NCI-H1436 treated with DMSO at 0.1 percent for 48 hours (cell line): ENCODE measurements at regions not wholly inside any gene's neighbourhood (a gene's known extent, or its start where the extent isn't known, plus 50 kb on each side); places are given as distances from the start of the nearest gene placed in this dataset.

Experiments used
- DNase-seq: peaks from one replicate; lab custom pipeline; 2025; lab: John Stamatoyannopoulos, UW

DNA sequence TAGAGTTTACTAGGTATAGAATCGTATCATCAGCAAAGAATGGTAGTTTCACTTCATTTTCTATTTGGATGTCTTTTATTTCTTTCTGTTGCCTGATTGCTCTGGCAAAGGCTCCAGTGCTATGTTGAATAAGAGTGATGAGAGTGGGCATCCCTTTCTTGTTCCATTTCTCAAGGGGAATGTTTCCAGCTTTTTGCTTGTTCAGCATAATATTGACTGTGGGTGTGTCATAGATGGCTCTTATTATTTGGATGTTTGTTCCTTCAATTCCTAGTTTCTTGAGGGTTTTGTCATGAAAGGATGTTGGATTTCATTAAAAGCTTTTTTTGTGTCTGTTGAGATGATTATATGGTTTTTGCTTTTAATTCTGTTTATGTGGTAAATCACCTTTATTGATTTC lies 1114.5 kb downstream of the RAPGEF2 start:
- no peak for DNase-seq

DNA sequence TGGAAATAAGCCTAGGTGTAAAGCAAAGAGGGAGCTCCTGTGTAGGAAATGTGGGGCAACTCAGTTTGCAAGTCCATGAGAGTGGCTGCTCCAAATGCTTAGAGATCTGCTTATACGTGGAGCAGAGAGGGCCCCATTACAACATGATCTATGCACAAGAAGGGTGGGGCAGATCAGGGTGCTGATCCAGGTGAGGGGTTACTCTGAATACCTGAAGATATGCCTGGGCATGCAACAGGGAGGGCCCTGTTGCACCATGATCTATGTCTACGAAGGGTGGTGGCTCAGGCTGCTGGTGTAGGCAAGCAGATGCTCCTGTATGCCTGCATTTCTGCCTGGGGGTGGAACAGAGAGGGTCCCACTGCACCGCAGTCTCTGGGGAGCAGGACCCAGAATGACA lies 1121.2 kb downstream of the RAPGEF2 start:
- no peak for DNase-seq

DNA sequence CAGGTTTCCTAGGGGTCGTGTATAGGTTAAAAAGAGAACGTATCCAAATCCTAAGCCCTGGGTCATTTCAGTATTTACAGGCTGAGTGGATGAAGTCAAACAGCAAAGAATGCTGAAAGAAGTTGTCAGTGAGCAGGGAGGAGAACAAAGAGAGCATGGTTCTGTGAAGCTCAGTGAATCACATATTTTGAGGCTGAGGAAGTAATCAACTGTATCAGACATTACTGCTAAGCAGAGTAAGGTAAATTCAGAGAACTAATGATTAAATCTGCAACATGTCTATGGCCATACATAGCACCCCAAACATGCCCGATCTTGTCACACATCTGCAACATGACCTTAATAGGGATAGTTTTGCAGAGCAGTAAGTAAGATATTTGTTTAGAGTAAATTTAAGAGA lies 1130.3 kb downstream of the RAPGEF2 start:
- DNase-seq = no peak

DNA sequence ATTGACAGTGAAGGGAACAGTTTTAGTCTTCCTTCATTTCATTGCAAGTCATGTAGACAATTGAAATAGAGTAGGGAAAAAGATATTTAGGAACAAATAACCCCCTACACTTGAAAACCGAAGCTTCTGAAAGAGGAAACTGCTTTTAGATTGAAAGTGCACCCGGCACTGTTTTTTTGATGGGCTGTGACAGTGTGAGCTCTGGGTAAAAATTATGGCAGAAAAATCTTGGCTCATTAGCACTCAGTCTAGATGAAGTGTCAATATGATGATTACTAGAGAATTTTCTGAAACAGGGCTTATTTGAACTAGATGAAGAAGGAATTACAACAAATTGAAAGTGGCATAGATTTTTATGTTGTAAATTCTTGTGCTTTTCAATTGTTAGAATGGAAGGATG lies 1132.4 kb downstream of the RAPGEF2 start:
- no peak for DNase-seq

DNA sequence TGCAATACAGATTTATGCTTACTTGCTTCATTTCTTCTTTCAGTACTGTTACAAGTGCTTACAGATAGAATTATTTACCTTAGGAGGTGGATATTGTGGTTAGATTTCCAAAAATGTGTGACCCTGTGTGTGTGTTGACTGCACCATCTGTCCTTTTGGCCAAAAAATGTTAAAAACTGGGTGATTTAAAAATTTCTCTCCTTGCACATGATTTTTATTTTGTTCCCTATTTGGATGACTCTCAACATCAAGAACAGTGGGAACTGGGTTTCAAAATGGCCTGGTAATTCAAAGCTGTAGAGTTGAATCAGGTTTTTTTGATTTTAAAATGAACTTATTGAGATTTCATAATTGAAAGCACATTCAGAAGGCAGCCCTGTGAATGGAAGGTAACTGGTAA lies 1132.9 kb downstream of the RAPGEF2 start:
- no peak for DNase-seq

DNA sequence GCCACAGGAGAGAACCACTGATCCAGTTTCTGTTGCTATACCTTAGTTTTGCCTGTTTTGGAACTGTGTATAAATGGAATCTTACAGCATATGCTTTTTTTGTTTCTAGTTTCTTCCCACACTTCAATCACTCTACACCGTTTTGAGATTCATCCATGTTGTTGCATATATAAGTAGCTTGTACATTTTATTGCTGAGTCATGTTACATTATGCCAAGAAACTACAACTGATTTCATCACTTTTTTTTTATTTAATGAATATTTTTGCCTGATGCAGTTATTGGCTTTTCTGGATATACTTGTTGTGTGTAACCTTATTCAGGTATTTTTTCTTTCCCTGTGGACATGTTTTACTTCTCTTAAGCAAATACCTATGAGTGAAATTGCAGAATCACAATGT lies 1135.9 kb downstream of the RAPGEF2 start:
- no peak for DNase-seq

DNA sequence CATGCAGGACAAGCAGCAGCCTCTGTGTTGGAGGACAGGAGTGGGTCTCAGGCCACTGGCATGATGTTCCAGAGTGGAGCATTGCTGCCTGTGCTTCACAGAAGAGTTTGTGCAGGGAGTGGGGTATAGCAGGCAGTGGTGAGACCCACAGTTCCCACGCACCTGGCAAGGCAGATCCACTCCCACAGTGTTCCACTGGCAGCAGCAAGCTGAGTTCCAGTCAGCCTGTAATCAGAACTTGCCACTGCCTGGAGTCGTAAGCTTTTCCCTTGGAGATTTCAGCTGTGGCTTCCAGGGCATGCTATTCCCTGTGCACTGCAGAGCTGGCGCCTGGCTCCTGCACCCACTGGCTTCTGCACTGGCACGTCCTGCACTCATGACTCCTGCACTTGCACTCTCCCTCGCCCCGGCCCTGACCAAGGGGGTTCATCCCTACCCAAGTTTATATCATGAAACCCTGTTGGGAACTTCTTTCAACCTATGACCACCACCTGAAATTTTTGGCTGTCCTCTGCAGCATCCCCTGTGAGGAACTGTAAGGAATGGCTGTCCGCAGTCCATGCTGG lies 1144.3 kb downstream of the RAPGEF2 start:
- DNase-seq = no peak

DNA sequence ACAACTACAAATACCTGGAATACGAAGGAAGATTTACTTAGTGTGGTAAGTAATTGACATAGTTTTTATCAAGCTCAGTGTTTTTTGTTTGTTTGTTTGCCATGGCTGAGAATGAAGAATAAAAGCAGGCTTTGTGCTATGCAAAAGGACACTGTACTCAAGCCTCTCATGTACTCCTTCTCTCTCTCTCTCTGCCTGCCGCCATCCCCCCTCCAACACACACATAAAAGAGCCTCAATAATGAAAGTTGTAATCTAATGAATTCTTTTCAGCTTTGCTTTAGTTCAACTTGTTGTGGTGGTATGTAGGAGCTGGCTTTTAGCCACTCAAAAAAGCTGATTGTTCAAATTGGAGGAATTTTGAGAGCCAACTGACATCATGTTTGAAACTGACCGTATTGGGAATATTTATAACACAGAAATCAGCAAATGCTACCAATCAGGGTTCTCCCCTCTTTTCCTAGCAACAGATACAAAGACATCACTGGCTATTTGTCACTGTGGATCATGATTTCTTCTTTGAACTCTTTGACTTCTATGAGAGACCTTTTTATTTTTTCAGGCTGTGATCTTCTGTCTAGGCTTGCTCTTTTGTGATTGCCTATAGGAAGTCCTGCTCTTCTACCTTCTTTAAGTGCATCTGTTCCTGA lies 1148.8 kb downstream of the RAPGEF2 start:
- no peak for DNase-seq

DNA sequence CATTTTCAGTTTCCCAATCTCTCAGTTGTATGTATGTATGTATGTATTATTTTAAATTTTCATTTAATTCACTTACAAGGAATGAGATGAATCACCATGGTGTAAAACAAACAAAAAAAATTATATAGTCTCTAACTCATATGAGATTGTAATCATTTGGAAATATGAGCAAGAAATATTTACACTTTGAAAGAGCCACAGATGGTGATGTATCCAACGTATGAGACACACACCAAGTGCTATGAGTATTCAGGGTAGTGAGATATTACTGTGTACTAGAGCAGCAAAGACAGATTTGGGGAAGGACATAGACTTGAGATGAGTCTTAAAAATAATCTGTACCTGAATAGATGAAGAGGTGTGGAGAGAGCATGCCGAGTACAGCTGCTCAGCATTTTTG lies 1154.4 kb downstream of the RAPGEF2 start:
- DNase-seq = no peak

DNA sequence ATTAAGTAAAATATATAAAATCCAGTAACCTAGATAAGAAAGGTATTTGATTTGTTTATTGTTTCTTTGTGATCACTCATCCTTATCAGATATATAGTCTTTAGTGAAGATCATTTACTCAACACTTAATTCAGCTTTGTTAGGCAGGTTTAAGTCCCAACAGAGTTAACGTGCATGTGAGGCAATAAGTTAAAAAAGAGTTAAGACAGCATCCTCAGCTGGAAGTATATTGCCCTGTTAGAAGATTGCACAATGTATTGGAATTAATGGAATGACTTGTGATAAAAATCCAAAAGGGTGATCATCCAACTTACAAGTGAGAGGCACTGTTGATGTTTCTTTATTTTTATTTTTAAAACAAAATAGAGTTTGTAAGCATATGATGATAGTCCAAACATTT lies 1162.1 kb downstream of the RAPGEF2 start:
- no peak for DNase-seq

DNA sequence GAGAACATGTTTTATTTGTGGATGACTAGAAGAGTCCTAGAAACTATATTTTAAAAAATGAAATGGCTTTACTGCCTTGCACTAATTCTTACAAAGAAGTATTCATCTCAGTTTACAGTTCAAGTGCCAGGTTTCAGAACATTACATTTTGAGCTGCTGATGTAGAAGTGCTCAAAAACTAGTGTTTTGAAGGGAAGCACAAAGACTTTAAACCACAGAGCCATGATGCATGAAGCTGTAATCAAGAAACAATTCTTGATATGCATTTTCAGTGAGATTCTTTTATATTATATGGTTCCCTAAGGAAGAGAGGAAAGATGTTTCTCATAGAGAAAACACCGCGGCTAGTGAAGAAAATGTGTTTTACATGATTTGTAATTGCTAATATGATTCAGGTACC lies 1163.0 kb downstream of the RAPGEF2 start:
- DNase-seq = no peak

DNA sequence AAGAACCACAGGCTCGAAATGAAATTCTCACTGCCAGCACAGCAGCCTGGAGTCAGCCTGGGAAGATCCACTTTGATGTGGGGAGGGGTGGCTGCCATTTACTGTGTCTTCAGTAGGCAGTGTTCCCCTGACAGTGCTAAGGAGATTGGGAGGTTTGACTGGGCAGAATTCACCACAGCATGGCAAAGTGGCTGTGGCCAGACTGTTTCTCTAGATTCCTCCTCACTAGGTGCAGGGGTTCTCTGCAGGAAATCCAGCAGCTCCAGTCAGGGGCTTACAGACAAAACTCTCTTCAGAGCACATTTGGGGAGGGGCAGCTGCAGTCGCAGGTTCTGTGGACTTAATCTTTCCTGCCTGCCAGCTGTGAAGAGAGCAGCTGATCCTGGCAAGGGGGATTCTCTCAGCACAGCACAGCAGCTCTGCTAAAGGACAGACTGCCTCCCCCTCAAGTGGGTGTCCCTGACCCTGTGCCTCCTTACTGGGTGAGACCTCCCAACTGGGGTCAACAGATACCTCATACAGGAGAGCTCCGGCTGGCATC lies 1174.0 kb downstream of the RAPGEF2 start:
- no peak for DNase-seq

DNA sequence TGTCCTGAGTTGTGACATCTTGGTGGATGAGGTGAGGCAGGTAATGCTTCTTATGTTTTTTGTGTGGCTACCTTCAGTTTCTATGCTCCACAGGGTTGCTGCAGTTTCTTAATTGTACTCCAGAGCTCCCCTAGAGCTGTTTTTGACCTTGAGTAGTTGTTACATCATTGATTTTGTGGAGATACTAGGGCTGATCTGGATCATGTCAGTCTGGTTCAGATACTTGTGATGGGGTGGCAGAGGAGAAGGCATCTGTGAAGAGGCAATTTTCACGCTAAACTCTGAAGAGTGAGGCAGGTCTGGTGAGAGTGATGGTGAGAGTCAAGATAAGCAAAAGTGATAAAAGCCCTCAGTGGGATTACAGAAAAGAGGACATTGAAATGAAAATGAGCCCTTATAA lies 1180.2 kb downstream of the RAPGEF2 start:
- DNase-seq = no peak

DNA sequence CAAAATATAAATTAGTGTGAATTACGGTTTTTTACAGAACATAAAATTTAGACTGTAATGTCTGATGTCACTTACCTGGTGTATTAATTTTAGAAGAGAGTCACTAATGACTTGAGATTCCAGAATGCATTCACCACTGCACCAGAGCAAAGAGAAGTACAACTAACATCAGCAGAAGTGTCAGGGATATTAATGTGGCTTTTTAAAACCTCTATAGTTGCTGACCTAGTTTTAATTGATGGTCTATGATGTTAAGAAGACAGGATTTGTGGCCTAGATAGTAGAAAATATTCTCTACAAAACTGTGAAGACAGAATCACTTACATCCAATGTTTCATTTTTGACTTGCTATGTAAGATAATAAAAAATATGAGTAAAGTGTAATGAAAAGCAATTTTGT lies 1181.6 kb downstream of the RAPGEF2 start:
- no peak for DNase-seq

DNA sequence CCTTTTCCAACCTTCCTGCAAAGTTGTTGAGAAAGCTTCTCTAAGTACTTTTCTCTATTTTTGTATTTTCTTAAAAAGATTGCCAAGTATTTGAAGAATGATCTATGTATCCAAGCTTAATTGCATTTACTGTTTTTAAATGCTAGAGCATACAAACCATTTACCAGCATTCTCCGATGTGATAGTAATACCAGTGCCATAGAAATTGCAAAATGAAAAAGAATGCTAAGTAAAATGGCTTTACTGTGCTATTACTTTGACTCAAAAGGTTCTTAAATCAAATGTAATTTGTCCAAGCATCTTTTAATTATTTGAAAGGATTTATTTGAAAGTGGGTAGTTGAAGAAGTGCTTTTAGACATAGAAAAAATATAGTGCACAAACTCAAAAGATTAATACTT lies 1183.2 kb downstream of the RAPGEF2 start:
- DNase-seq = no peak

DNA sequence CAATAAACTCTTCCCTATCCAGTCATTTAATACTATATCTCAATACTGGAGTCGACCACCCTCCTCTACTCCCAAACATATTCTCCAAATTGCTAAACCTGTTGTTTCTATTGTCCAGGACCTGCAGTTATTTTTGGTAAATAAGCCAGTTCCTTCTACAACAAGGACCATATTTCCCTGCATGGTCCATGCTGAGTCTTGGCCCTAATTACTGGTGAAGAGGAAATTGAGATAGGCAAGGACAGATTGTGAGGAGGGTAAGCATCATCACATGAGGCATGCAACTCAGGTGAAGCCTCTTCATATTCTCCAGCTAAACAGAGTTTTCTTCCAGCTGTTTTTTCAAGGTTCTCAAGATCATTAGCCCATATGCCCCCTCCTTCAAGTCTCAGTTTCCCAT lies 1193.6 kb downstream of the RAPGEF2 start:
- DNase-seq = no peak

DNA sequence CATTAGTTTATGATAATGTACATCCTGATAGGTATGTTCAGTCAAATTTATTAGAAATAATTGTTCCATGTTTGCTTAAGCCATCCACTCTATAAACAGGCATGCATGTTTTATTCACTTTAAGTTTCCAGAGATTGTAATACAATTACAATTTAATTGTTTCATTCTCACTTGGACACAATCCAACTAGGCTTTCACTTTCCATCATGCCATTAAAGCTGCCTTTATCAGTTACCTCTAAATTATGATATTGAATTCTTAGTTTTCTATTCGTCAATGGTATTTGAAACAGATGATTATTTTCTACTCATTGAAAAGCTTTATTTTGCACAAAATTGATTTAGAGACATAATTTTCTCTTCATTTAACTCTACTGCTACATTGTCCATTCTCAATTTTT lies 1196.3 kb downstream of the RAPGEF2 start:
- DNase-seq = no peak

DNA sequence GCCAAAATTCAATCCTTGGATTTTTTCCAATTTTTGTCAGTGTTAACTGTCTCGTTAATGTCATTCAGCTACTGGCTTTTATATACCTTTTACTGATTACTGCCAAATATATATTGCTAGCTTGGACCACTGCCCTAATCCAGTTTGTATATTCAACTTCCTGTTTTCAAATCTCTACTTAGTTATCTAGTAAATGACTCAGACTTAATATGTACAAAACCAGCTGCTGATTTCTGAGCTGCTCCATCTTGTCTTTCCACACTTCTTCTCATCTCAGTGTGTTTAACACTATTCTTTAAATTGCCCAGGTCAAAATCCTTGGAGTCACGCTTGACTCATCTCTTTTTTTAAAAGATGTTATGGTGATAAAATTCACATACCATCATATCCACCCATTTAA lies 1196.7 kb downstream of the RAPGEF2 start:
- DNase-seq = no peak

DNA sequence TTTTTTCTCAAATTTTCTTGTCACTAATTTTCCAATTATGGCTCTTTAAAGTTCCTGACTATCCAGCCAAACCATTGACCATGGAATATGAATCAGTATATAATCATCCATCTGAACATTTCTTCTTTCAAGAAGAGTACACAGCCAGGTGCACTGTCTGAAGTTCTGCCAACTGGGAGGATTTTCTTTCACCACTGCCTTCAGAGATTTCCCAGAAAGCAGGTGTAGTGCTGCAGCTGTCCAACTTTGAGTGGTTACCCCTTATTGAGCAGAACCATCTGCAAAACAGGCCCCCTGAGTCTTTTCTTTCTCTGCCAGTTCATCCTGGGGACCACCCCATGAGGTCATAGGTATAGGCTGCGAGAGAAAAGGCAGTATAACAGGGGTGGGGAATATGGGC lies 1213.2 kb downstream of the RAPGEF2 start:
- DNase-seq = no peak

DNA sequence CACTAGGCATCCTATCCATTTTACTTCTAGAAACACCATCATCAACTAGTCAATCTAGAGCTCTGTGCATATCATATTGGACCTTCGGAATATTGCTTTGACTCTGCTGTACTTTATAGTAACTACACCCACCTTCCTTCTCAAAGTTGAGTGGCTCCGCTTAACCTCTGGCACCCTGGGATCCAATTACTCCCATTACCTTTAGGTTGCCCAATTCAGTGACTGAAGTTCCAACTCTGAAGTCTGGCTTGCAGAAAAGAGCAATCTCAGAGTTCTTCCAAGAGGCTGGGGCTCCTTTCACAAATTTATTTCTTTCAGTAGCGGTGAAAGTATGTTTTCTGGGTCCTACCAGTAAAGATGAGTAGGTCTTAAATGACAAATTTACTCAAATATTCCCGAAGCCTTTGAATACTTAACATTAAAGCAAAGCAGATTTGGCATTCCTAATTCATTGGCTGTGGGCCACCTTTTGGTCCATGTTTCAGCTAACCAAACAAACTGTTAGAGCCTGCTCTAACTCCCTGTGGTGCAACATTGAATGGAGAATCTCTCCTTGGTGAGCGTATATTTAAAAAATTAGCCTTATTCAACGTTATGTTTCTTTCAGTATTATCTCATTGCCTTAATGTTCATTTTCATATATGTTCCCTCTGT lies 1215.8 kb downstream of the RAPGEF2 start:
- no peak for DNase-seq

DNA sequence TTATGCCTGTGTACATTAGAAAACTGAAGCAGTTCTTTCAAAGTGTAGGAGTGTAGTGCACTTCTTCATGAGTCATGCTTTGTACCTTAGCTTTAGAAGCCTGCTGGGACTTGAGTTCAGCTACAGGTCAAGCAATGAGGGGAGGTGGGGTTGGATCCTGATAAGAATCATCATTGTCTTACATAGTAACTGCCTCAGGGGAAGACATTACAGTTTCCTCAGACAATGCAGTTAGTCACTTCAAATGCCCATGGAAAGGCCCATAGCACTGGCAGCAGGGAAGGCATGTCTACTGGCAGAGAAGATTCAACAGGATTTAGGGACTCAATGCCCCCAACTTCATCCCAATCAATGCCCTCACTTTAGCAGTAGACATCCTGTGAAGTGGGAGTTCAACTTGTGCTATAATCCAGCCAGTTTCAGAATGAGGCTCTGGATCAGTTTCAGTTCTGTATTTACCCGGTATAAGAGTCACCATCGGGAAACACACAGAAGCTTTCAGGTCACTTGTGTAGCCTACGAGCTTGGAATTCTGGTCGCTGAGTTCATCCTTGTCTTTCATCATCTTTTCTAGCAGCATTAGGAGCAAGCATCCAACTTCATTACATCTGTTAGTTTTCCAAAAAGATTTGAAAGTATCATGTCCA lies 1216.5 kb downstream of the RAPGEF2 start:
- DNase-seq = no peak

DNA sequence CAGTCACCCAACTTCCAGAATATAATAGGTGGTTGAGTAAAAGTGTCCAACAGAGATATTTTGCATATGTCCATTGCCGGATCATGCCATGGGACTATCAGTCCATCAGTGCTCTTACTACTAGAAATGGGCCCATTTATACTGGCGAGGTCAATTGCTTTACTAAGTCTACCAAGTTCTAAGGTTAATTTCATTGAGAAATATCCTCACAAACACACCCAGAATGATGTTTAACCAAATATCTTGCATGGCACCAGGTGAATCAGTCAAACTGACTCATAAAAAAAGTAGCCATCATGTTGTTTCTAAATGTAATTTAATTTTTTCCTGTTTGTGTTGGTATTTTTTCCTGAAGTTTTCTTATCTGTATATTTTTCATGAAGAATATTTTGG lies 1217.0 kb downstream of the RAPGEF2 start:
- no peak for DNase-seq

DNA sequence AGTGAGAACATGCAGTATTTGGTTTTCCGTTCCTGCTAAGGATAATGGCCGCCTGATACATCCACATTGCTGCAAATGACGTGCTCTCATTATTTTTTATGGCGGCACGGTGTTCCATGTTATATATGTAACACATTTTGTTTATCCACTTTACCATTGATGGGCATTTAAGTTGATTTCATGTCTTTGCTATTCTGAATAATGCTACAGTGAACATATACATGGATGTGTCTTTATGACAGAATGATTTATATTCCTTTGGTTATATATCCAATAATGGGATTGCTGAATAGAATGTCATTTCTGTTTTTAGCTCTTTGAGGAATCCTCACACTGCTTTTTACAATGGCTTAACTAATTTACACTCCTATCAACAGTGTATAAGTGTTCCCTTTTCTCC lies 1223.2 kb downstream of the RAPGEF2 start:
- DNase-seq = no peak
